Tongue (tissue), 1 donor: ENCODE measurements at regions not wholly inside any gene's neighbourhood (a gene's known extent, or its start where the extent isn't known, plus 50 kb on each side); places are given as distances from the start of the nearest gene placed in this dataset.
A peak's percentile ranks its signal among the peaks of the same experiment; 100 is the strongest.
"Not testable (repeated sequence)": the region's sequence is repeated elsewhere in the genome, so short reads cannot be mapped to it uniquely, and the experiment has no call there.

ENCODE experiments used
- DNase-seq: peaks from one replicate; pipeline ENCODE4 v3.0.0-alpha.2; 2015

DNA sequence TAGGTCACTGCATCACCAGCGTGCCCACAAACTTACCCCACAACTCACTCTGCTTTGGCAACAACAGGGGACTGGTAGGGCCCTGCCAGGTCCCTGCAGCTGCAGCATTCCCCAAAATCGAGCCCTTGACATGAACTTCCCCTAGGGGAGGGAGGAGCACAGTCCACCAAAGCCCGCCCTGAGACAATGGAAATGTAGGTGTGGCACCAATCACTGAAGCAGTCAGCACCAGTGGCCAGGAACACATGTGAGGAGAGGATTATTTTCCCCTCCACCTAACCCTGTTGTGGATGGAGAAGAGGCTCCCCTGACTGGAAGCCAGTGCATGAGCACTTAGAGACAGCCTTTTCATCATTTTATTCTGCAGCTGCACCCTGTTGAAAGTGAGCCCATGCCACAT lies 573.8 kb downstream of the SOX5 start:
- DNase-seq, result no peak

DNA sequence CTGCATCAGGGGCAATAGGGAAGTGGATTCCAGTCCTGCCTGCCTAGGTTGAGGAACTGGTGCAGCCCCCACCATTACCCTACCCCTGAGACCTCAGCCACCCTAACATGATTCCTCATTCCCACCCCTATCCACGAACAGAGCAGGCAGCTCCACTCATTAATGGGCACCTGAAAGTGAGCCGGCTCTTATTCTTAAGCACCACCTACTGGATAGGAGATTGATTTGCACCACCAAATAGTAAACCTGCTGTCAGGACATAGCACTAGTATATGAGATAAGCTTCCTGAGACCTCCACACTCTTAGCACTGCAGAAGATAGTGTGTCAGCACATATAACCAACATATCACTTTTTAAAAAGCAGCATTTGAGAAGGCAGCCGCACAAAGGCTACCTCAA lies 573.2 kb downstream of the SOX5 start:
- no peak for DNase-seq

GRCh38 chr12:23380419-23381100 lies 568.9 kb downstream of the SOX5 start:
- no peak for DNase-seq

DNA sequence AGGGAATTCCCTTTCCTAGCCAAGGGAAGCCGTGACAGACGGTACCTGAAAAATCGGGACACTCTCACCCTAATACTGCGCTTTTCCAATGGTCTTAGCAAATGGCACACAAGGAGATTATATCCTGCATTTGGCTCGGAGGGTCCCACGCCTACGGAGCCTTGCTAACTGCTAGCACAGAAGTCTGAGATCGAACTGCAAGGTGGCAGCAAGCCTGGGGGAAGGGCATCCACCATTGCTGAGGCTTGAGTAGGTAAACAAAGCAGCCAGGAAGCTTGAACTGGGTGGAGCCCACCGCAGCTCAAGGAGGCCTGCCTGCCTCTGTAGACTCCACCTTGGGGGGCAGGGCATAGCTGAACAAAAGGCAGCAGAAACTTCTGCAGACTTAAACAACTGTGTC lies 560.6 kb downstream of the SOX5 start:
- not testable (repeated sequence) for DNase-seq

- DNase-seq, result not testable (repeated sequence)
These were observed 560.2 kb downstream of the SOX5 start for GRCh38 chr12:23389315-23389714.

DNA sequence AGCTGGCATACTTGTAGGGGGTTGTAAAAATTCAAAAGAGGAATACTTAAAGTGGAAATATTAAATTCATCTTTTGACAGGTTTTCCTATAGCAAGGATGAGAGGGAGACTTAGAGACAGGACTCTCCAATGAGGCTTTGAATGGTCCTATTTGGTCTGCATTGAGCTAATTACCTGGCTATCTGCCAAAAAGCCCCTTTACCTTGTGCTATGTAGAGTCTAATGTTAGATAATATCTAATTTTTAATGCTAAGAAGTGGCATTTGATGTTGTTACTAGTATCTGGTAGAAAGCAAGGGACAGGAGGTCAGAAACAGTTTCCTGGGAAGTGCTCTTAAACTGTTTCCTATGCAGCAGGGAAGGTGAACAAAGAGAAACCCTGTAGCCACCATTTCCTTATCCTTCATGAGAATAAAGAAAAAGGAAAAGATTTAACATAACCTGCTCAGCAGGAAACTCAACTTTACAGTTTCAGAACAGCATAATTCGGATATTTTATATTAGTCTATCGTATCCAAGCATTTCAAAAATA lies 550.0 kb downstream of the SOX5 start:
- DNase-seq, result peak; percentile 11

DNA sequence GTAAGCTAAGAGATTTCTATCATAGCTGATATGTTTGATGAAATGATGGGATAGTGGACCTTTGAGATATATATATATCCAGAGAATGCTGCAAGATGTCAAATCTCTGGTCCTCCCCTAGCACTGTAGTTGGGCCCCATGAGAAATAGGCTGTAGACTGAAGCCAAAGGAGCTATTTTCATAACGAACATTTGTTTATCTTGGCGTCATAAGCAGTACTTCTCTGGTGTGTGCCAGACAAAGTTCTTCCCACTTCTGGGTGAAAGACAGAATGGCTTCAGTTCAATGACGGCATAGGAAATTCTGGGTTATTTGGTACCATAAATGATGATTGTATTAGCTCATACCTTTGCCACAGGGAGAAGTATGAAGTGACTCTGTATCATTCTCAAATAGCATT lies 534.3 kb downstream of the SOX5 start:
- DNase-seq, result peak; percentile 2

- no peak for DNase-seq
These were observed 527.9 kb downstream of the SOX5 start for GRCh38 chr12:23421556-23421955.

- DNase-seq, result no peak
These were observed 526.3 kb downstream of the SOX5 start for GRCh38 chr12:23423097-23423687.

GRCh38 chr12:23423796-23424195 lies 525.7 kb downstream of the SOX5 start:
- no peak for DNase-seq

DNA sequence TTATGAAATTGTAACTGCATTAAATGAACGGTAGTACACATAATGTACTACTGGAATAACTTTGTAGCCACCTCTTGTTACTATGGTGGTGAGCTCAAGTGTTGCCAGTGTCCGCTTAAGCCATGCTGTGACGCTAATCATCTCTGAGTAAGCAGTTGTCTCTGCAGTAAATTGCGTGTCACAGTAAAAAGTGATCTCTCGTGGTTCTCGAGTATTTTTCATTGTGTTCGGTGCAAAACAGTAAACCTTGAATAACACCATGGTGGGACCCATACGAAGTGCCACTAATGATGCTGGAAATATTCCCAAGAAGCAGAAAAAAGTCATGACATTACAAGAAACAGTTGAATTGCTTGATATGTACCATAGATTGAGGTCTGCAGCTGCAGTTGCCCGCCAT lies 524.8 kb downstream of the SOX5 start:
- DNase-seq, result no peak

GRCh38 chr12:23426328-23426727 lies 523.1 kb downstream of the SOX5 start:
- DNase-seq, result no peak

DNA sequence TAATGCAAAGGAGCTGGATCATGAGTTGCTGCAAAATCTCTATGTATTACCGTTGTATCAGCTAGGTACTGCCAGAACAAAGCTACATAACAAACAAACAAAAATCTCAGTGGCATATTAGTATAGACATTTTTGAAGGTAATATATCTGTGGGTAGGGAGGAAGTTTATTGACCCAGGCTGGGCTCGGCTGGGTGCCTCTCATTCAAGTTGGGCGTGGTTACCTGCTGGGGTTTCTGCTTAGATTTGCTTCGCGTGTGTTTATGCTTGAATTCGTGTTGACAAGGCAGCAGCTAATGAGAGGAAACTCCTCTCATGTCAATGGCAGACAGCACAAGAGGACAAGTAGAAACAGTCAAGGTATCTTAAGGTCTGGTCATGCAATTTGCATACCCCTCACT lies 520.7 kb downstream of the SOX5 start:
- no peak for DNase-seq

DNA sequence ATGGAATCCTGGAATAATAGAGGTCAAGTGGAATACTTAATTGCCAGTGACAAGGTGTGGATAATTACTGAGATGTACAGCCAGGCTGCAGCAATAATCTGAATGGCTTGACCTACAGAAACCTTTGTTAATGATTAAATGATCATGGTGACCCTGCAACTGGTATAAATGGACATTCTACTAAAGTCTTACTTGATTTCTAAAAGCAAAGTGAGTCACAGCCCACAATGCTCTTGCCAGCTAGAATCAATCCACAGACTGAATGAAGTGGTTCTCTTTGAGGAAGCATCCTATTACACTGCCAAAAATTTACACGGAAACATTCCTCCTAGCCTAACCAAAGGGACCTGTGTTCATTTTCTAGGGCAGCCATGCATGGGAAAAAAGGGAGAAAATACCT lies 518.5 kb downstream of the SOX5 start:
- DNase-seq, result no peak

DNA sequence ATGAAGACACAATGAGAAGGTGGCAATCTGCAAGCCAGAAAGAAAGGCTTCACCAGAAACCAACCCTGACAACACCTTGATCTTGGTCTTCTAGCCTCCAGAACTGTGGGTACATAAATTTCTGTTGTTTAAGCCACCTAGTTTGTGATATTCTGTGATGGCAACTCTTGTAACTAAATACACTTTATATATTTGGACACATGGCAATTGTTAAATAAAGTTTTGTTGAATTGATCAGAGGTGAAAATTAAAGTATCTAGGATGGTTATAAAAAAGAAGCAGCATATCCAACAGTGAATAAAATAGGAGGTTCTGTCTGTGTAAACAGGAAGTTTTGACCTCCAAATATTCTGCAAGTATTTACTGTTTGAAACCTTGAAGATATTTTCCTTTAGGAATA lies 516.3 kb downstream of the SOX5 start:
- no peak for DNase-seq

- DNase-seq, result no peak
These were observed 515.3 kb downstream of the SOX5 start for GRCh38 chr12:23434154-23434553.

DNA sequence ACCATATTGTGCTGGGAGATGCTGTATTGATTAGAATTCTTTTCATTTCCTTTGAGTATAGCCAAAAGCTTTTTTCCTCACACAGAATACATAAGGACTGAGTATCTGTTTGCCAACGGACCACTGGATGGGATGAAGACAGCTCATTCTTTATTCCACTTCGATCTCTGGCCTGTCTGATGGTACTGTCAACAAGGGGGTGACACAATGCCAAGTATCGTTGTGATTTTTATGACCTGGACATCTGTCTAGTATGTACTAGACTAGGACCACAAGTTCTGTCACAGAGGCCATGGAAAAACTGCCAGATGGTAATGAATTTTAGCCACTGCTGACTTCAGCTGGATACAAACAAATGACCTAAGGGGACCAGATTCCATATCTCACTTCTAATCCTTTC lies 502.7 kb downstream of the SOX5 start:
- DNase-seq, result no peak

DNA sequence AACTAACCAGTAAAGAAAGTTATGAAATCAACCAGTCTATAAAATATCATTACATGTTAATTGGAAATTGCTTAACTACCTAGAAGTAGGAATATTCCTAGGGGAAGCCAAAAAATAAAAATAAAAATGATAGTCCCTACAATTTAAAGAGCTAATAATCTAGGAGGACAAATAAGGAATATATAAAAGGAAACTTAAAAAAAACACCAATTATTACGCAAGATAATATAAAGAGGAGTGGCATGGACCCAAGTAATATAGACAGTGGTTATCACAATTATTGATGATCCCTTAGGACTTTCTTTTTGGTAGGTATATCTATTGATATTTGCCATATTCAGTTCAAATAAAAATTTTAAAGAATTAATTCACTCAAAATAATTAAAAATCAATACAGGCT lies 498.7 kb downstream of the SOX5 start:
- DNase-seq, result no peak

GRCh38 chr12:23455283-23455682 lies 494.2 kb downstream of the SOX5 start:
- no peak for DNase-seq

DNA sequence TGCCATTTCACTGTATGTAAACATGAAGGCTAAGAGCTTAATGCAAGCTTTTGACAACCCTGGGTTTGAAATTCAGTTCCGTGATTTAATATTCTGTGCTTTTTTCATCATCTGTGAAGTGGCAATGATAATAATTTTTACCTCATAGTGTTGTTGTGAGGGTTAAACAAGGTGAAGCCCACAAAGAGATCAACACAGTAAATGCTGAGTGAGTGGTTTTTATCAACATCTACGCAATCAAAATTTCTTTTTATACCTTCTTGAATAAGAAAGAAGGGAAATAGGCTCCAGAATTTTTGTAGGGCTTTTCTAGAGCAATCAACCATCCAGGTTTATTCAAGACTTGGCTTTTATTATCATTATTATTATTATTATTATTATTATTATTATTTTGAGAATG lies 490.8 kb downstream of the SOX5 start:
- DNase-seq, result no peak

DNA sequence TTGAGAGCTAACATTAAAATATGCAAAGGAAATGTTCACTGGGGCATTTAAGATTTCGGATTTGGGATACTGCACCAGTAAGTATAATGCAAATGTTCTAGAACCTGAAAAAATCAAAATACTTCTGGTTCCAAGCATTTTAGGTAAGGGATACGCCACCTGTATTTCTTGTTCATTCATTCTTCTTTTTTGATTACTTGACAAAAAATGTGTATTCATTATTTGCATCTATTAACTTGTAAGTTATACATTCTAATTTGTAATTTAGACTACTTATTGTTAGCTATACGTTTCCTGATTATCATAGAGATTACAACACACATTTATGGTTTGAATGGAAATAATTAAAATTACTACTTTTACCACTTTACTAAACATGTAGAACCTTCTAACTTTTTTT lies 486.9 kb downstream of the SOX5 start:
- no peak for DNase-seq

DNA sequence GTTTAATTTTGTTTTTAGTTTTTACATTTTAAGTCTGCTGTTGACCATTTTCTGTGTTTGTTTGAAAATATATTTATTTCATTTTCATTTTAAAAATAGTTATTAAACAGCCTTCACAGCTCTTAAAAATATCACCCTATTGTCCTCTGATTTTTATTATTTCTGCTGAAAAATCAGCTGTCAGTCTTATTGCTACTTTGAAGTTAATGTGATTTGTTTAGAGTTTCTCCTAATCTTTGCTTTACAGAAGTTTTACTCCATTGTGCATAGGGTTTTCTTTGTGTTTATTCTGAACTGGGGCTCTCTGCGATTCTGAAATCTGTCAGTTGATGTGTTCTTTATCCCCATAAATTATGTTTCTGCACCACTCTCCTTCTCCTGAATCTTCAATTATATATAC lies 486.3 kb downstream of the SOX5 start:
- no peak for DNase-seq

DNA sequence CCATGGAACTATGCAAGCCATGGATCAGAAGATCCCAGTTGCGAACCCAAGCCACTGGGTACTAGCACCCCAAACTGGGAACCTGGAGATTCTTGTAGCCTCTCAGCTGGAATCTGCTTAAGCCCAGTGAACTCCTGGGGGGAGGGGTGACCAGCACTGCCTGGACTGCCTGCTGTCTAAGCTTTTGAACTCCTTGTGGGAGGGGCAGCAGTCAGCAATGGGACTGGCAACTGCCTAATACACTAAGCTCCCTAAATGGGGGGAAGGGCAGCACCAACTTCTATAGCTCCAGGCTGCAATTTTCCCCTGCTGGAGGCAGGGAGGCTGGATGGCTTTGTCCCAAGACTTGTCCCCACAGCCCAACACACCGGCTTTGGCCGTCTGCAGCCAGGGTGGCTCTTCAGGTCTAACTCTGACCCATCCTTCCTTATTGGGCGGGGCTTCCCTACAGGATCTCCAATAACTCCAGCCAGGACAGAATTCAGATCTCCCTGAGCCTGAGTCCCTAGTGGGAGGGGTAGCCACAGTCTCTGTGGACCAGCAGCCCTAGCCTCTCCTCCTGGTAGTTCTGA lies 485.1 kb downstream of the SOX5 start:
- DNase-seq, result no peak
